ENCODE measurements at regions not wholly inside any gene's neighbourhood (a gene's known extent, or its start where the extent isn't known, plus 50 kb on each side); places are given as distances from the start of the nearest gene placed in this dataset.

- no peak for TF ChIP-seq EZH2phosphoT487 (IDR thresholded peaks at IDR 0.05; ENCODE audit: insufficient read depth, low read depth)
- TF ChIP-seq EZH2 (IDR thresholded peaks at IDR 0.05; ENCODE audit: insufficient read depth, poor library complexity, severe bottlenecking), result no peak
Observed at GRCh38 chr3:191790934-191791333, 330.0 kb downstream of the PYDC2 start.

Measured in GM23248 (cell line).